Peyer's patch (tissue), 4 donors: ENCODE measurements at regions not wholly inside any gene's neighbourhood (a gene's known extent, or its start where the extent isn't known, plus 50 kb on each side); places are given as distances from the start of the nearest gene placed in this dataset.

Experiments used
- POLR2A ChIP-seq, 2 donors: fragments of 450-650 bp; IDR thresholded peaks; one replicate each; pipeline ENCODE4 v1.5.1; 2017; ENCODE audit warnings: antibody characterized with exemption in 2 of 2, mild to moderate bottlenecking in 2 of 2, moderate library complexity in 2 of 2
- TF ChIP-seq, protein P1 (sequence below), 6 experiments: fragments of 450-650 bp in 4 of 6; fragments of 200-600 bp in 2 of 6; sonication (generic) in 1 of 6; IDR thresholded peaks; one replicate each; pipeline ENCODE4 v1.5.1; 2017 to 2019; ENCODE audit warnings: antibody characterized with exemption in 6 of 6, mild to moderate bottlenecking in 3 of 6, moderate library complexity in 1 of 6

DNA sequence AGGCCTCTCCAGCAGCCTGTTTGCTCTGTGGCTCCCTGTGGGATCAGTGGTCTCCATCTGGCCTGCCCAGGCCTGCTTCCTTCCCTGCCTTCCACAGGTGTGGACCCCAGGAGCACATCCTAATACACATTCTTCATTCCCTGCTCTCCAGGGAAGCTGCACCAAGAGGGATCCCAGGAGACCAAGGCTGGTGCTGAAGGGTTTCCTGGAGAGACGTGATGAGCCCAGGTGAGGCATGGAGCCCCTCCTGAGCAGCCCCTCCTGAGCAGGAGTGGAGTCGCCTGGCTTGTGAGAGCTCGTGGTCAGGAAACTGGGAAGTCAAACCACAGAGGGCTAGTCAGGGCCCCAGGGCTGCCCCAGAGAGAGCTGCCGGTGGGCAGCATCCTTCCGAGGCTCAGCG is 561.4 kb downstream of the MATN1 start:
- TF ChIP-seq POLR2A (IDR thresholded peaks at IDR 0.05), result no peak
- TF ChIP-seq, protein P1, sequence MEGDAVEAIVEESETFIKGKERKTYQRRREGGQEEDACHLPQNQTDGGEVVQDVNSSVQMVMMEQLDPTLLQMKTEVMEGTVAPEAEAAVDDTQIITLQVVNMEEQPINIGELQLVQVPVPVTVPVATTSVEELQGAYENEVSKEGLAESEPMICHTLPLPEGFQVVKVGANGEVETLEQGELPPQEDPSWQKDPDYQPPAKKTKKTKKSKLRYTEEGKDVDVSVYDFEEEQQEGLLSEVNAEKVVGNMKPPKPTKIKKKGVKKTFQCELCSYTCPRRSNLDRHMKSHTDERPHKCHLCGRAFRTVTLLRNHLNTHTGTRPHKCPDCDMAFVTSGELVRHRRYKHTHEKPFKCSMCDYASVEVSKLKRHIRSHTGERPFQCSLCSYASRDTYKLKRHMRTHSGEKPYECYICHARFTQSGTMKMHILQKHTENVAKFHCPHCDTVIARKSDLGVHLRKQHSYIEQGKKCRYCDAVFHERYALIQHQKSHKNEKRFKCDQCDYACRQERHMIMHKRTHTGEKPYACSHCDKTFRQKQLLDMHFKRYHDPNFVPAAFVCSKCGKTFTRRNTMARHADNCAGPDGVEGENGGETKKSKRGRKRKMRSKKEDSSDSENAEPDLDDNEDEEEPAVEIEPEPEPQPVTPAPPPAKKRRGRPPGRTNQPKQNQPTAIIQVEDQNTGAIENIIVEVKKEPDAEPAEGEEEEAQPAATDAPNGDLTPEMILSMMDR (IDR thresholded peaks at IDR 0.05), result no peak
